ENCODE measurements at regions not wholly inside any gene's neighbourhood (a gene's known extent, or its start where the extent isn't known, plus 50 kb on each side); places are given as distances from the start of the nearest gene placed in this dataset.
"Not testable (repeated sequence)": the region's sequence is repeated elsewhere in the genome, so short reads cannot be mapped to it uniquely, and the experiment has no call there.

GRCh38 chr5:67844924-67845323 is 370.6 kb upstream of the PIK3R1 start:
- Histone ChIP-seq H3K36me3 (ENCODE audit: control insufficient read depth in 2 of 2, insufficient read depth in 2 of 2, low read length in 2 of 2) (no peaks in the 10 kb centered on the region), H3K9ac (ENCODE audit: low read length in 2 of 2) (no peak overlapping the region), H3K9me3 (ENCODE audit: control insufficient read depth in 2 of 2, low read length in 2 of 2) (no peaks in the 10 kb centered on the region), H3K4me1 (ENCODE audit: control insufficient read depth, insufficient read depth, low read length) (no peaks in the 10 kb centered on the region), H3K4me3 (ENCODE audit: low read length in 2 of 2) (no peak overlapping the region), H3K27ac (ENCODE audit: low read length) (no peak overlapping the region), H3K27me3 (ENCODE audit: control insufficient read depth in 1 of 2, insufficient read depth in 2 of 2, low read length in 2 of 2) (no peaks in the 10 kb centered on the region)

- Histone ChIP-seq H3K4me3 (ENCODE audit: low read length in 2 of 2) (no peak overlapping the region), H3K36me3 (ENCODE audit: control insufficient read depth in 2 of 2, insufficient read depth in 2 of 2, low read length in 2 of 2) (no peaks in the 10 kb centered on the region), H3K9me3 (ENCODE audit: control insufficient read depth in 2 of 2, low read length in 2 of 2) (no peaks in the 10 kb centered on the region), H3K27me3 (ENCODE audit: control insufficient read depth in 1 of 2, insufficient read depth in 2 of 2, low read length in 2 of 2) (no peaks in the 10 kb centered on the region), H3K27ac (ENCODE audit: low read length) (no peak overlapping the region), H3K9ac (ENCODE audit: low read length in 2 of 2) (no peak overlapping the region), H3K4me1 (ENCODE audit: control insufficient read depth, insufficient read depth, low read length) (no peaks in the 10 kb centered on the region)
Measured at GRCh38 chr5:67842806-67843205, 372.8 kb upstream of the PIK3R1 start.

GRCh38 chr5:67837225-67837624 is 378.3 kb upstream of the PIK3R1 start:
- H3K27ac ChIP-seq (ENCODE audit: low read length); H3K9ac ChIP-seq (ENCODE audit: low read length in 2 of 2); H3K9me3 ChIP-seq (ENCODE audit: control insufficient read depth in 2 of 2, low read length in 2 of 2); H3K4me1 ChIP-seq (ENCODE audit: control insufficient read depth, insufficient read depth, low read length); H3K27me3 ChIP-seq (ENCODE audit: control insufficient read depth in 1 of 2, insufficient read depth in 2 of 2, low read length in 2 of 2); H3K36me3 ChIP-seq (ENCODE audit: control insufficient read depth in 2 of 2, insufficient read depth in 2 of 2, low read length in 2 of 2); H3K4me3 ChIP-seq (ENCODE audit: low read length in 2 of 2): not testable (repeated sequence)

GRCh38 chr5:67836496-67836895 is 379.1 kb upstream of the PIK3R1 start:
- not testable (repeated sequence) for H3K4me1 ChIP-seq (ENCODE audit: control insufficient read depth, insufficient read depth, low read length); H3K9me3 ChIP-seq (ENCODE audit: control insufficient read depth in 2 of 2, low read length in 2 of 2)

GRCh38 chr5:67831048-67831447 is 384.5 kb upstream of the PIK3R1 start:
- Histone ChIP-seq H3K27me3 (ENCODE audit: control insufficient read depth in 1 of 2, insufficient read depth in 2 of 2, low read length in 2 of 2) (no peaks in the 10 kb centered on the region), H3K9ac (ENCODE audit: low read length in 2 of 2) (no peak overlapping the region), H3K36me3 (ENCODE audit: control insufficient read depth in 2 of 2, insufficient read depth in 2 of 2, low read length in 2 of 2) (no peaks in the 10 kb centered on the region), H3K4me3 (ENCODE audit: low read length in 2 of 2) (no peak overlapping the region), H3K27ac (ENCODE audit: low read length) (no peak overlapping the region), H3K4me1 (ENCODE audit: control insufficient read depth, insufficient read depth, low read length) (no peaks in the 10 kb centered on the region), H3K9me3 (ENCODE audit: control insufficient read depth in 2 of 2, low read length in 2 of 2) (no peaks in the 10 kb centered on the region)

More at GRCh38 chr5:67836496-67836895, 379.1 kb upstream of the PIK3R1 start:
- H3K9ac ChIP-seq (ENCODE audit: low read length in 2 of 2); H3K27ac ChIP-seq (ENCODE audit: low read length); H3K27me3 ChIP-seq (ENCODE audit: control insufficient read depth in 1 of 2, insufficient read depth in 2 of 2, low read length in 2 of 2); H3K4me3 ChIP-seq (ENCODE audit: low read length in 2 of 2); H3K36me3 ChIP-seq (ENCODE audit: control insufficient read depth in 2 of 2, insufficient read depth in 2 of 2, low read length in 2 of 2): not testable (repeated sequence)

GRCh38 chr5:67827541-67827940 is 388.0 kb upstream of the PIK3R1 start:
- no peaks in the 10 kb centered on the region for H3K9me3 ChIP-seq (ENCODE audit: control insufficient read depth in 2 of 2, low read length in 2 of 2)
- H3K36me3 ChIP-seq (ENCODE audit: control insufficient read depth in 2 of 2, insufficient read depth in 2 of 2, low read length in 2 of 2), result no peaks in the 10 kb centered on the region
- H3K27ac ChIP-seq (ENCODE audit: low read length), result no peak overlapping the region
- H3K27me3 ChIP-seq (ENCODE audit: control insufficient read depth in 1 of 2, insufficient read depth in 2 of 2, low read length in 2 of 2), result no peaks in the 10 kb centered on the region
- no peak overlapping the region for H3K4me3 ChIP-seq (ENCODE audit: low read length in 2 of 2)
- H3K9ac ChIP-seq (ENCODE audit: low read length in 2 of 2), result no peak overlapping the region
- no peaks in the 10 kb centered on the region for H3K4me1 ChIP-seq (ENCODE audit: control insufficient read depth, insufficient read depth, low read length)

GRCh38 chr5:67824852-67825251 is 390.7 kb upstream of the PIK3R1 start:
- Histone ChIP-seq H3K9me3 (ENCODE audit: control insufficient read depth in 2 of 2, low read length in 2 of 2) (no peaks in the 10 kb centered on the region), H3K4me1 (ENCODE audit: control insufficient read depth, insufficient read depth, low read length) (no peaks in the 10 kb centered on the region), H3K4me3 (ENCODE audit: low read length in 2 of 2) (no peak overlapping the region), H3K9ac (ENCODE audit: low read length in 2 of 2) (no peak overlapping the region), H3K27ac (ENCODE audit: low read length) (no peak overlapping the region), H3K27me3 (ENCODE audit: control insufficient read depth in 1 of 2, insufficient read depth in 2 of 2, low read length in 2 of 2) (no peaks in the 10 kb centered on the region), H3K36me3 (ENCODE audit: control insufficient read depth in 2 of 2, insufficient read depth in 2 of 2, low read length in 2 of 2) (no peaks in the 10 kb centered on the region)

GRCh38 chr5:67817652-67818051 is 397.9 kb upstream of the PIK3R1 start:
- Histone ChIP-seq H3K36me3 (ENCODE audit: control insufficient read depth in 2 of 2, insufficient read depth in 2 of 2, low read length in 2 of 2) (no peaks in the 10 kb centered on the region), H3K9ac (ENCODE audit: low read length in 2 of 2) (no peak overlapping the region), H3K27me3 (ENCODE audit: control insufficient read depth in 1 of 2, insufficient read depth in 2 of 2, low read length in 2 of 2) (no peaks in the 10 kb centered on the region), H3K4me3 (ENCODE audit: low read length in 2 of 2) (no peak overlapping the region), H3K4me1 (ENCODE audit: control insufficient read depth, insufficient read depth, low read length) (peaks cover 11% of the 10 kb centered on the region), H3K9me3 (ENCODE audit: control insufficient read depth in 2 of 2, low read length in 2 of 2) (no peaks in the 10 kb centered on the region), H3K27ac (ENCODE audit: low read length) (no peak overlapping the region)

GRCh38 chr5:67816456-67816855 is 399.1 kb upstream of the PIK3R1 start:
- H3K4me1 ChIP-seq (ENCODE audit: control insufficient read depth, insufficient read depth, low read length), result peaks cover 11% of the 10 kb centered on the region
- H3K27ac ChIP-seq (ENCODE audit: low read length), result no peak overlapping the region
- no peak overlapping the region for H3K9ac ChIP-seq (ENCODE audit: low read length in 2 of 2)
- no peak overlapping the region for H3K4me3 ChIP-seq (ENCODE audit: low read length in 2 of 2)
- H3K27me3 ChIP-seq (ENCODE audit: control insufficient read depth in 1 of 2, insufficient read depth in 2 of 2, low read length in 2 of 2), result no peaks in the 10 kb centered on the region
- no peaks in the 10 kb centered on the region for H3K9me3 ChIP-seq (ENCODE audit: control insufficient read depth in 2 of 2, low read length in 2 of 2)
- no peaks in the 10 kb centered on the region for H3K36me3 ChIP-seq (ENCODE audit: control insufficient read depth in 2 of 2, insufficient read depth in 2 of 2, low read length in 2 of 2)

GRCh38 chr5:67815455-67816391 is 399.8 kb upstream of the PIK3R1 start:
- no peaks in the 10 kb centered on the region for H3K27me3 ChIP-seq (ENCODE audit: control insufficient read depth in 1 of 2, insufficient read depth in 2 of 2, low read length in 2 of 2)
- no peaks in the 10 kb centered on the region for H3K36me3 ChIP-seq (ENCODE audit: control insufficient read depth in 2 of 2, insufficient read depth in 2 of 2, low read length in 2 of 2)
- no peaks in the 10 kb centered on the region for H3K9me3 ChIP-seq (ENCODE audit: control insufficient read depth in 2 of 2, low read length in 2 of 2)
- H3K4me1 ChIP-seq (ENCODE audit: control insufficient read depth, insufficient read depth, low read length), result peaks cover 11% of the 10 kb centered on the region
- no peak overlapping the region for H3K4me3 ChIP-seq (ENCODE audit: low read length in 2 of 2)
- H3K9ac ChIP-seq (ENCODE audit: low read length in 2 of 2), result no peak overlapping the region
- H3K27ac ChIP-seq (ENCODE audit: low read length), result no peak overlapping the region

- Histone ChIP-seq H3K4me3 (ENCODE audit: low read length in 2 of 2) (no peak overlapping the region), H3K36me3 (ENCODE audit: control insufficient read depth in 2 of 2, insufficient read depth in 2 of 2, low read length in 2 of 2) (no peaks in the 10 kb centered on the region), H3K27me3 (ENCODE audit: control insufficient read depth in 1 of 2, insufficient read depth in 2 of 2, low read length in 2 of 2) (no peaks in the 10 kb centered on the region), H3K27ac (ENCODE audit: low read length) (no peak overlapping the region), H3K4me1 (ENCODE audit: control insufficient read depth, insufficient read depth, low read length) (peaks cover 11% of the 10 kb centered on the region), H3K9me3 (ENCODE audit: control insufficient read depth in 2 of 2, low read length in 2 of 2) (no peaks in the 10 kb centered on the region), H3K9ac (ENCODE audit: low read length in 2 of 2) (no peak overlapping the region)
Measured at GRCh38 chr5:67814569-67815311, 400.8 kb upstream of the PIK3R1 start.

All from stomach smooth muscle (tissue), 2 donors.